ENCODE measurements at regions not wholly inside any gene's neighbourhood (a gene's known extent, or its start where the extent isn't known, plus 50 kb on each side); places are given as distances from the start of the nearest gene placed in this dataset.
"Not testable (repeated sequence)": the region's sequence is repeated elsewhere in the genome, so short reads cannot be mapped to it uniquely, and the experiment has no call there.

- no peak for DNase-seq (ENCODE audit: low spot score)
These were observed 1679.9 kb downstream of the SLITRK1 start for GRCh38 chr13:82202398-82202797.

GRCh38 chr13:82196087-82196486, 1686.2 kb downstream of the SLITRK1 start:
- DNase-seq (ENCODE audit: low spot score), result no peak

- no peak for DNase-seq (ENCODE audit: low spot score)
These were observed 1695.0 kb downstream of the SLITRK1 start for GRCh38 chr13:82187227-82187626.

GRCh38 chr13:82176751-82177150, 1705.5 kb downstream of the SLITRK1 start:
- DNase-seq (ENCODE audit: low spot score), result no peak

- peak; percentile 4 for DNase-seq (ENCODE audit: low spot score)
These were observed 1716.7 kb downstream of the SLITRK1 start for GRCh38 chr13:82165396-82166174.

- DNase-seq (ENCODE audit: low spot score), result not testable (repeated sequence)
These were observed 1717.4 kb downstream of the SLITRK1 start for GRCh38 chr13:82164780-82165395.

GRCh38 chr13:82147526-82147925, 1734.7 kb downstream of the SLITRK1 start:
- no peak for DNase-seq (ENCODE audit: low spot score)

GRCh38 chr13:82136880-82137279, 1745.4 kb downstream of the SLITRK1 start:
- DNase-seq (ENCODE audit: low spot score), result no peak

GRCh38 chr13:82129281-82129680, 1753.0 kb downstream of the SLITRK1 start:
- DNase-seq (ENCODE audit: low spot score), result no peak

GRCh38 chr13:82118589-82118988, 1763.7 kb downstream of the SLITRK1 start:
- DNase-seq (ENCODE audit: low spot score), result no peak

- no peak for DNase-seq (ENCODE audit: low spot score)
These were observed 1765.8 kb downstream of the SLITRK1 start for GRCh38 chr13:82116422-82116989.

GRCh38 chr13:82115391-82115790, 1766.9 kb downstream of the SLITRK1 start:
- DNase-seq (ENCODE audit: low spot score), result no peak

- DNase-seq (ENCODE audit: low spot score), result no peak
These were observed 1755.3 kb upstream of the SPRY2 start for GRCh38 chr13:82096256-82096655.

- DNase-seq (ENCODE audit: low spot score), result no peak
These were observed 1751.4 kb upstream of the SPRY2 start for GRCh38 chr13:82092312-82092711.

GRCh38 chr13:82088781-82089180, 1747.9 kb upstream of the SPRY2 start:
- no peak for DNase-seq (ENCODE audit: low spot score)

GRCh38 chr13:82076496-82076895, 1735.6 kb upstream of the SPRY2 start:
- DNase-seq (ENCODE audit: low spot score), result no peak

GRCh38 chr13:82070416-82070815, 1729.5 kb upstream of the SPRY2 start:
- DNase-seq (ENCODE audit: low spot score), result no peak

- DNase-seq (ENCODE audit: low spot score), result no peak
These were observed 1721.8 kb upstream of the SPRY2 start for GRCh38 chr13:82062772-82063171.

- no peak for DNase-seq (ENCODE audit: low spot score)
These were observed 1717.4 kb upstream of the SPRY2 start for GRCh38 chr13:82058364-82058763.

GRCh38 chr13:82045316-82045715, 1704.4 kb upstream of the SPRY2 start:
- DNase-seq (ENCODE audit: low spot score), result not testable (repeated sequence)

GRCh38 chr13:82036602-82037001, 1695.7 kb upstream of the SPRY2 start:
- no peak for DNase-seq (ENCODE audit: low spot score)

GRCh38 chr13:82011355-82011754, 1670.4 kb upstream of the SPRY2 start:
- no peak for DNase-seq (ENCODE audit: low spot score)

- no peak for DNase-seq (ENCODE audit: low spot score)
These were observed 1669.9 kb upstream of the SPRY2 start for GRCh38 chr13:82010780-82011179.
